GM23248 (cell line): ENCODE measurements at regions not wholly inside any gene's neighbourhood (a gene's known extent, or its start where the extent isn't known, plus 50 kb on each side); places are given as distances from the start of the nearest gene placed in this dataset.

ENCODE experiments used
- EZH2 ChIP-seq: fragments of 200-600 bp; sonication (generic); IDR thresholded peaks from 2 replicates; pipeline ENCODE4 v1.6.1; 2018; ENCODE audit warnings: antibody characterized with exemption, mild to moderate bottlenecking; ENCODE audit not compliant: insufficient read depth, poor library complexity, severe bottlenecking
- EZH2phosphoT487 ChIP-seq: fragments of 200-600 bp; sonication (generic); IDR thresholded peaks from 2 replicates; pipeline ENCODE4 v1.6.1; 2018; ENCODE audit warnings: antibody characterized with exemption, moderate library complexity, mild to moderate bottlenecking, low read depth; ENCODE audit not compliant: insufficient read depth

- no peak for TF ChIP-seq EZH2
- TF ChIP-seq EZH2phosphoT487, result no peak
These were observed 280.6 kb upstream of the PRDM1 start for GRCh38 chr6:105805501-105806023.
